Activated B cell treated with CpG ODN at 0.5 μM for 24 hours (primary cell): ENCODE measurements at regions not wholly inside any gene's neighbourhood (a gene's known extent, or its start where the extent isn't known, plus 50 kb on each side); places are given as distances from the start of the nearest gene placed in this dataset.

Experiments used
- ATAC-seq: fragments of 200-7000 bp; cut with Tn5 transposase; one replicate; pipeline ENCODE4 v1.10.0; 2021; ENCODE audit warnings: low read depth, mild to moderate bottlenecking, moderate library complexity
- CTCF ChIA-PET: fragments of 350-600 bp; sonication (Branson Sonifier 250); formaldehyde crosslinking; loops from one replicate; lab custom pipeline; 2021; ENCODE audit warnings: antibody characterized with exemption; lab: Charles Lee
- POLR2A ChIA-PET: fragments of 350-600 bp; sonication (Branson Sonifier 250); formaldehyde crosslinking; loops from one replicate; lab custom pipeline; 2021; ENCODE audit warnings: antibody characterized with exemption; lab: Charles Lee
- DNase-seq: peaks from one replicate; pipeline ENCODE4 v3.0.0; 2022
- H3K27ac Mint-ChIP-seq: one replicate; pipeline ENCODE4 v1.8.0; 2020; ENCODE audit warnings: mixed read lengths
- H3K27me3 Mint-ChIP-seq: one replicate; pipeline ENCODE4 v1.8.0; 2021; ENCODE audit warnings: mixed read lengths
- H3K36me3 Mint-ChIP-seq: one replicate; pipeline ENCODE4 v1.8.0; 2021; ENCODE audit warnings: low read depth, mixed read lengths
- H3K4me1 Mint-ChIP-seq: one replicate; pipeline ENCODE4 v1.8.0; 2021; ENCODE audit warnings: mixed read lengths
- H3K4me3 Mint-ChIP-seq: one replicate; pipeline ENCODE4 v1.8.0; 2020; ENCODE audit warnings: mild to moderate bottlenecking, mixed read lengths
- H3K9me3 Mint-ChIP-seq: one replicate; pipeline ENCODE4 v1.8.0; 2020; ENCODE audit warnings: mixed read lengths
- intact Hi-C: fragments of 100-400 bp; cut with micrococcal nuclease; formaldehyde crosslinking; loops from one replicate; pipeline ENCODE4 v1.15.1; 2024
- TF ChIP-seq, protein P1 (sequence below): fragments of 200-600 bp; IDR thresholded peaks from one replicate; pipeline ENCODE4 v1.8.0; 2022; ENCODE audit warnings: antibody characterized with exemption, mild to moderate bottlenecking

DNA sequence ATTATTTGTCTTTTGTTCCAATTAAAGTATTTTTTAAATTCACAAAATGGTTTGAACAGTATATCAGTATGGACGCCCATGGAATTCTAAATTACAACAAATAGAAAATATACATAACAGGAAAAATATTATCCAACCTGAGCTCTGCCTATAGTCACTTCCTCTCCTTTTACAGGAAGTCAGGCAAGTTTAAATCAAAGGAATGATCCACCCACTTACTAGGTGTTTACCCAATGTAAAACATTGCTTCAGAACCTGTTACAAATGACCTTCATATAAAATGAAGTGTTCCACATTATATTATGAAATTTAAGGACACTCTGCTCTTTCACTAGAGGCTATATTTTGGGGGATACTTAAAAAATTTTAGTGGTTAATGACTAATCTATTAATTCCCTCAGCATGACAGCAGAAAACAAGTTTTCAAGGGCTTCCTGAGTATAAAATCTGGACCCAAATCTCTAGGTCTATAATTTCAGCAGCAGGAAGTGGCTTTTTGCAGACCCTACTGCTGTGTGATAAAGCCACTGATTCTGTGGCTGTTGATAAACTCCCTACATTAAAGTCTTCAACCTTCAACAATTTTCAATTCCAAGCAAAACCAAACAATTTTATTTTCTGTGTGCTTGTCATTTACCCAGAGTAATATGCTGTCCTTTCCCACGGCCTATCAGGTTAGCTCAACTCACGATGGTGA, 722.6 kb downstream of the GATA3 start:
- ChIA-PET POLR2A (no interaction called here), CTCF (no interaction called here)
- peaks cover 2% of the 10 kb centered on the region for H3K9me3 Mint-ChIP-seq
- H3K4me3 Mint-ChIP-seq = no peak overlapping the region
- no peaks in the 10 kb centered on the region for H3K36me3 Mint-ChIP-seq
- TF ChIP-seq, protein P1, sequence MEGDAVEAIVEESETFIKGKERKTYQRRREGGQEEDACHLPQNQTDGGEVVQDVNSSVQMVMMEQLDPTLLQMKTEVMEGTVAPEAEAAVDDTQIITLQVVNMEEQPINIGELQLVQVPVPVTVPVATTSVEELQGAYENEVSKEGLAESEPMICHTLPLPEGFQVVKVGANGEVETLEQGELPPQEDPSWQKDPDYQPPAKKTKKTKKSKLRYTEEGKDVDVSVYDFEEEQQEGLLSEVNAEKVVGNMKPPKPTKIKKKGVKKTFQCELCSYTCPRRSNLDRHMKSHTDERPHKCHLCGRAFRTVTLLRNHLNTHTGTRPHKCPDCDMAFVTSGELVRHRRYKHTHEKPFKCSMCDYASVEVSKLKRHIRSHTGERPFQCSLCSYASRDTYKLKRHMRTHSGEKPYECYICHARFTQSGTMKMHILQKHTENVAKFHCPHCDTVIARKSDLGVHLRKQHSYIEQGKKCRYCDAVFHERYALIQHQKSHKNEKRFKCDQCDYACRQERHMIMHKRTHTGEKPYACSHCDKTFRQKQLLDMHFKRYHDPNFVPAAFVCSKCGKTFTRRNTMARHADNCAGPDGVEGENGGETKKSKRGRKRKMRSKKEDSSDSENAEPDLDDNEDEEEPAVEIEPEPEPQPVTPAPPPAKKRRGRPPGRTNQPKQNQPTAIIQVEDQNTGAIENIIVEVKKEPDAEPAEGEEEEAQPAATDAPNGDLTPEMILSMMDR = no peak
- intact Hi-C loops = no loop called here
- H3K27ac Mint-ChIP-seq = no peak overlapping the region
- H3K27me3 Mint-ChIP-seq = no peaks in the 10 kb centered on the region
- H3K4me1 Mint-ChIP-seq = no peaks in the 10 kb centered on the region
- ATAC-seq = no peak
- no peak for DNase-seq

DNA sequence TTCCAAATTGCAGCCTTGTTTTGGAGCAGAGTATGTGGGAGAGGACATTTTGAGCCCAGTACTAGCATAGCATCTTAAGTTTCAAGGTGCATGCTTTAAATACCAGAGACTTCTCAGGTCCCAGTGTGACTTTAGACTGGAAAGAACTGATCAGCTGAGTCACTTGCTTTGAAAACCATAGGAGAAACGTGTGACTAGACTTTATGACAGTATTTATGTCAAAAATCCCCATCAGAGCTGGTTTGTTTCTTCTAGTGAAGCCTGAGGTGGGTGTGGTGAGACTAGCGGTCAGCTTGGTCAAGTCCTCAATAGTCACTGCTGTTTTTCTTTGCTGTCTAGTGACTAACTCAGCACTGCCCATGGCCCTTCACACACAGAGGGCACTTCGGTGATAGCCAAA, 724.2 kb downstream of the GATA3 start:
- no peak overlapping the region for H3K27ac Mint-ChIP-seq
- ATAC-seq (no peak), DNase-seq (no peak)
- H3K9me3 Mint-ChIP-seq = peaks cover 2% of the 10 kb centered on the region
- no peak overlapping the region for H3K4me3 Mint-ChIP-seq
- no peaks in the 10 kb centered on the region for H3K27me3 Mint-ChIP-seq
- H3K4me1 Mint-ChIP-seq = no peaks in the 10 kb centered on the region
- POLR2A ChIA-PET = no interaction called here
- intact Hi-C loops = no loop called here
- CTCF ChIA-PET = no interaction called here
- H3K36me3 Mint-ChIP-seq = no peaks in the 10 kb centered on the region
- TF ChIP-seq, protein P1 = no peak

DNA sequence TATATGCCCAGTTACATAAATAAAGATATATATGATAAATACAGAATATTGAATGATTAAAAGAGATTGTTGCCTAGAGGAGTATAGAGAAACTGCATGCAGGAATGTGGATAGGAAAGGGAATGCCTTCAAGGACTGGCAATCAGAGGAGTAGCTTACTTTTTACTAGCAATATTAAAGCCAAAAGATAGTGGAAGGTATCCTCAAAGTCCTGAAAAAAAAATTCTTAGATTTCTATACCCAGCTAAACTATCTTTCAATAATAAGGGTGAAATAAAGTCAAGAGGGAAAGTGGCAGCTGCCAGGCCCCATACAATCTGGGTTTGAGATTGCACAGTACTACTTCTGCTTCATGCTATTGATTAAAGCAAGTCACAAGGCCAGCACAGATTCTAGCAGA, 733.2 kb downstream of the GATA3 start:
- TF ChIP-seq, protein P1 = no peak
- intact Hi-C loops = no loop called here
- Mint-ChIP-seq H3K4me1 (no peaks in the 10 kb centered on the region), H3K4me3 (no peak overlapping the region), H3K27ac (no peak overlapping the region), H3K27me3 (no peaks in the 10 kb centered on the region), H3K36me3 (no peaks in the 10 kb centered on the region), H3K9me3 (peaks cover 16% of the 10 kb centered on the region)
- POLR2A ChIA-PET = no interaction called here
- CTCF ChIA-PET = no interaction called here
- DNase-seq (no peak), ATAC-seq (no peak)

DNA sequence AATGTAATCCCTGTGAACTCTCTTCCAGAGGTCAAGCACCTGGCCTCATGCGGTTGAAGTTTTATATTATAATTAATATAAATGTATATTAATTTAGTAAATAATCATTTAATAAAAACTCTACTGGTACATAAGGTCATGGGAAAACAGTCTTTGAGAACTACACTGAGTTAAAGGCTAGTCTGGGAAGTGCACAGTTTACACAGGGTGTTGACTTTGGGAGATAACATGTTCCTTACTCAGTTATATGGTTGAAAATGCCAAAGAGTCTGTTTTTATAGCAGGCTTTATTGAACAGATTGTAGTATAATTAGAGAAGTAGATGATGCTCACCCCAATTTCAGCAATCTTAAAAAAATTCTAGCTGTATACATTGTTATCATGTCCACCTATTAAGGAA, 735.9 kb downstream of the GATA3 start:
- H3K4me1 Mint-ChIP-seq = no peaks in the 10 kb centered on the region
- intact Hi-C loops = no loop called here
- H3K27me3 Mint-ChIP-seq = no peaks in the 10 kb centered on the region
- ChIA-PET POLR2A (no interaction called here), CTCF (no interaction called here)
- no peak overlapping the region for H3K4me3 Mint-ChIP-seq
- DNase-seq (no peak), ATAC-seq (no peak)
- no peak overlapping the region for H3K27ac Mint-ChIP-seq
- TF ChIP-seq, protein P1 = no peak
- H3K9me3 Mint-ChIP-seq = peaks cover 18% of the 10 kb centered on the region
- H3K36me3 Mint-ChIP-seq = no peaks in the 10 kb centered on the region

DNA sequence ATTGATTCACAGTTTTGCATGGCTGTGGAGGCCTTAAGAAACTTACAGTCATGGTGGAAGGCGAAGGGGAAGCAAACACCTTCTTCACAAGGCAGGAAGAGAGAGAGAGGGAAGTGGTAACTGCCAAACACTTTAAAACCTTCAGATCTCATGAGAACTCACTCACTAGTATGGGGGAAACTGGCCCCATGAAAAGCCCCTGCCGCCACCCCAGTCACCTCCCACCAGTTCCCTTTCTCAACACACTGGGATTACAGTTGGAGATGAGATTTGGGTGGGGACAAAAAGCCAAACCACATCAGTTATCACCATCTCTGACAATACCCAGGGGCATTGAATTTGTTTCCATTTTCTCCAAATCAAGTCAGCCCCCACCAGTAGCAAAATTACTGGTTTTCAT, 740.4 kb downstream of the GATA3 start:
- Mint-ChIP-seq H3K9me3 (peaks cover 2% of the 10 kb centered on the region), H3K36me3 (no peaks in the 10 kb centered on the region), H3K27me3 (no peaks in the 10 kb centered on the region), H3K4me1 (no peaks in the 10 kb centered on the region), H3K27ac (no peak overlapping the region), H3K4me3 (no peak overlapping the region)
- DNase-seq (no peak), ATAC-seq (no peak)
- TF ChIP-seq, protein P1 = no peak
- CTCF ChIA-PET = no interaction called here
- intact Hi-C loops = no loop called here
- POLR2A ChIA-PET = no interaction called here
